Gastrocnemius medialis (tissue), 4 donors: ENCODE measurements at regions not wholly inside any gene's neighbourhood (a gene's known extent, or its start where the extent isn't known, plus 50 kb on each side); places are given as distances from the start of the nearest gene placed in this dataset.

Experiments
- POLR2A ChIP-seq, 2 donors: fragments of 450-650 bp; IDR thresholded peaks; one replicate each; pipeline ENCODE4 v1.6.1; 2017; ENCODE audit warnings: antibody characterized with exemption in 2 of 2, mild to moderate bottlenecking in 2 of 2, moderate library complexity in 2 of 2
- TF ChIP-seq, protein P1 (sequence below), 5 experiments: fragments of 450-650 bp in 3 of 5; fragments of 200-600 bp in 2 of 5; sonication (generic) in 2 of 5; IDR thresholded peaks in 4 of 5; conservative IDR thresholded peaks in 1 of 5; 1 replicate in 4 of 5; 2 replicates in 1 of 5; pipeline ENCODE4 v1.5.1; 2016 to 2019; ENCODE audit warnings: antibody characterized with exemption in 5 of 5, mild to moderate bottlenecking in 3 of 5, moderate library complexity in 3 of 5

DNA sequence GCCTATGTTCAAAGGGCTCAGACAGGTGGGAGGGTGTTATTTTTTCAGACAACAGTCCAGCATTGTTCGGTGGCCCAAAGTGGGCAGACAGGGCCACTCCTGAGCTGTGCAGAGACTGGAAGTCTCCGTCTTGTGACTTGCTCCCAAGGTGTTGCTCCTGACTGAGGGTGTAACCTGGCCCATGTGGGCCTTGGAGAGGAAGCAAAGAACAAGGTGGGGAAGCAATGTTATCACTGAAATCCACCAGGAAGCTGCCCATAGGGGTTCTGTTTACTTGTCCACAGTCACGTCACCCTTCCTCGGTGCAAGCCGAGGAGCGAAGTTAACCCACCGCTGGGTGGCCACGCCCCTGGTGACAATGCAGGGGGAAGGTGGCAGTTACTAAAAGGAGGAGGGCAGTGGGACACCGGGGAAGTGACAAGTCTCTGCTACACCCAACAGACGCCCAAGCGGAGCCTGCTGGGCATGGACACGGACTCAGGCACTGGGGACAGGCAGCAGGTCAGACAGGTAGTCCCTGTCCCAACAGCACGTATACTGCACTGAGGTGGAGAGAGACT is 311.6 kb upstream of the MKI67 start:
- TF ChIP-seq, protein P1, sequence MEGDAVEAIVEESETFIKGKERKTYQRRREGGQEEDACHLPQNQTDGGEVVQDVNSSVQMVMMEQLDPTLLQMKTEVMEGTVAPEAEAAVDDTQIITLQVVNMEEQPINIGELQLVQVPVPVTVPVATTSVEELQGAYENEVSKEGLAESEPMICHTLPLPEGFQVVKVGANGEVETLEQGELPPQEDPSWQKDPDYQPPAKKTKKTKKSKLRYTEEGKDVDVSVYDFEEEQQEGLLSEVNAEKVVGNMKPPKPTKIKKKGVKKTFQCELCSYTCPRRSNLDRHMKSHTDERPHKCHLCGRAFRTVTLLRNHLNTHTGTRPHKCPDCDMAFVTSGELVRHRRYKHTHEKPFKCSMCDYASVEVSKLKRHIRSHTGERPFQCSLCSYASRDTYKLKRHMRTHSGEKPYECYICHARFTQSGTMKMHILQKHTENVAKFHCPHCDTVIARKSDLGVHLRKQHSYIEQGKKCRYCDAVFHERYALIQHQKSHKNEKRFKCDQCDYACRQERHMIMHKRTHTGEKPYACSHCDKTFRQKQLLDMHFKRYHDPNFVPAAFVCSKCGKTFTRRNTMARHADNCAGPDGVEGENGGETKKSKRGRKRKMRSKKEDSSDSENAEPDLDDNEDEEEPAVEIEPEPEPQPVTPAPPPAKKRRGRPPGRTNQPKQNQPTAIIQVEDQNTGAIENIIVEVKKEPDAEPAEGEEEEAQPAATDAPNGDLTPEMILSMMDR (IDR thresholded peaks at IDR 0.05 in 4 of 5, conservative IDR thresholded peaks at IDR 0.05 in 1 of 5): no peak
- no peak for TF ChIP-seq POLR2A (IDR thresholded peaks at IDR 0.05)
